Limb (tissue), 2 donors: ENCODE measurements at regions not wholly inside any gene's neighbourhood (a gene's known extent, or its start where the extent isn't known, plus 50 kb on each side); places are given as distances from the start of the nearest gene placed in this dataset.
"Not testable (repeated sequence)": the region's sequence is repeated elsewhere in the genome, so short reads cannot be mapped to it uniquely, and the experiment has no call there.

Experiments used
- DNase-seq, 2 donors: peaks; one replicate each; pipeline ENCODE4 v3.0.0-alpha.2; 2016; ENCODE audit errors: extremely low spot score in 2 of 2

- DNase-seq: no peak
Measured at GRCh38 chr6:86079938-86080337, 437.3 kb upstream of the SYNCRIP start.

- no peak for DNase-seq
Measured at GRCh38 chr6:86070151-86070550, 427.5 kb upstream of the SYNCRIP start.

- not testable (repeated sequence) for DNase-seq
Measured at GRCh38 chr6:86065002-86065401, 422.3 kb upstream of the SYNCRIP start.

- DNase-seq: not testable (repeated sequence)
Measured at GRCh38 chr6:86057293-86057980, 414.8 kb upstream of the SYNCRIP start.

GRCh38 chr6:86045038-86045437 lies 402.4 kb upstream of the SYNCRIP start:
- no peak for DNase-seq

- no peak for DNase-seq
Measured at GRCh38 chr6:86042214-86042613, 399.5 kb upstream of the SYNCRIP start.

GRCh38 chr6:86031713-86032112 lies 389.0 kb upstream of the SYNCRIP start:
- DNase-seq: no peak

- DNase-seq: no peak
Measured at GRCh38 chr6:86030875-86031274, 388.2 kb upstream of the SYNCRIP start.

- DNase-seq: no peak
Measured at GRCh38 chr6:86028776-86029175, 386.1 kb upstream of the SYNCRIP start.

GRCh38 chr6:86026890-86027289 lies 384.2 kb upstream of the SYNCRIP start:
- DNase-seq: not testable (repeated sequence)

- no peak for DNase-seq
Measured at GRCh38 chr6:86017236-86017635, 374.6 kb upstream of the SYNCRIP start.

- DNase-seq: no peak
Measured at GRCh38 chr6:86016567-86016966, 373.9 kb upstream of the SYNCRIP start.

- DNase-seq: no peak
Measured at GRCh38 chr6:86016077-86016476, 373.4 kb upstream of the SYNCRIP start.

GRCh38 chr6:86012991-86013390 lies 370.3 kb upstream of the SYNCRIP start:
- not testable (repeated sequence) for DNase-seq

GRCh38 chr6:86010915-86011786 lies 368.5 kb upstream of the SYNCRIP start:
- DNase-seq: peak in 1 of 2 donors; percentile 6

- DNase-seq: no peak
Measured at GRCh38 chr6:85997206-85997605, 354.5 kb upstream of the SYNCRIP start.

- no peak for DNase-seq
Measured at GRCh38 chr6:85996034-85996375, 353.3 kb upstream of the SYNCRIP start.

GRCh38 chr6:85995339-85996033 lies 352.8 kb upstream of the SYNCRIP start:
- no peak for DNase-seq

GRCh38 chr6:85986681-85987080 lies 344.0 kb upstream of the SYNCRIP start:
- no peak for DNase-seq

GRCh38 chr6:85983032-85983659 lies 340.5 kb upstream of the SYNCRIP start:
- no peak for DNase-seq

GRCh38 chr6:85977661-85978060 lies 335.0 kb upstream of the SYNCRIP start:
- no peak for DNase-seq

- DNase-seq: no peak
Measured at GRCh38 chr6:85975957-85976356, 333.3 kb upstream of the SYNCRIP start.
